GM21528 (cell line): ENCODE measurements at regions not wholly inside any gene's neighbourhood (a gene's known extent, or its start where the extent isn't known, plus 50 kb on each side); places are given as distances from the start of the nearest gene placed in this dataset.
A peak's percentile ranks its signal among the peaks of the same experiment; 100 is the strongest.
"Not testable (repeated sequence)": the region's sequence is repeated elsewhere in the genome, so short reads cannot be mapped to it uniquely, and the experiment has no call there.

Source experiments
- ATAC-seq: cut with Tn5 transposase; IDR thresholded peaks from one replicate; pipeline ENCODE4 v1.9.1; 2021; ENCODE audit warnings: mild to moderate bottlenecking, moderate library complexity; ENCODE audit not compliant: unreplicated experiment, low FRiP score

DNA sequence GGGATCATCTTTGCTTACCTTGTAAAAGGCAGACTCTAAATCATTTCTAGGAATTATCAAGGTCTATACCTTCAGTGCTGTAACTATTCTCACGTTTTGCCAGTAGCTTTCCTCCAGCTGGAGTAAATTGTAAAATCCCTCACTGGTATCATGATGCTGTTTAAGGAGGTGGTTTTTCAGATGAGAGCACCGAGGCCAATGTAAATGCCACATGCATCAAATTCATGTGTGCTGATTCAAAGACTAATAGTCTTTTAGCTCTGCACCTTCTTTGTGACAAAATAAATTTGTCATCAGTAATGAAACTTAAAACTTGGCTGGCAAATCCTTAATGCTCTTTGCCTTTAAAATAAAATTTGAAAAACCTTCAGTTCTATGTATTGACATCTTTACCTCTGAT lies 503.8 kb downstream of the SETD4 start:
- no peak for ATAC-seq

DNA sequence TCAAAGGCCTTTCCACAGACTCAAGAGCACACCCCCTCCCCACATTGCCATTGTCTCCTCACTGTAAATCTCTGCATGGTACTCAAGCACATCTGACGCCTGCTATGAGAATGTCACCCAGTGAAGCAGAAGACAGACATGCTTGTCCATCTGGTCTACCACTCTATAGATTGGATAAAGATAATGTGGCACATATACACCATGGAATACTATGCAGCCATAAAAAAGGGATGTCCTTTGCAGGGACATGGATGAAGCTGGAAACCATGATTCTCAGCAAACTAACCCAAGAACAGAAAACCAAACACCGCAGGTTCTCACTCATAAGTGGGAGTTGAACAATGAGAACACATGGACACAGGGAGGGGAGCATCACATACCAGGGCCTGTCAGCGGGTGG lies 503.4 kb upstream of the RUNX1 start:
- ATAC-seq = not testable (repeated sequence)

DNA sequence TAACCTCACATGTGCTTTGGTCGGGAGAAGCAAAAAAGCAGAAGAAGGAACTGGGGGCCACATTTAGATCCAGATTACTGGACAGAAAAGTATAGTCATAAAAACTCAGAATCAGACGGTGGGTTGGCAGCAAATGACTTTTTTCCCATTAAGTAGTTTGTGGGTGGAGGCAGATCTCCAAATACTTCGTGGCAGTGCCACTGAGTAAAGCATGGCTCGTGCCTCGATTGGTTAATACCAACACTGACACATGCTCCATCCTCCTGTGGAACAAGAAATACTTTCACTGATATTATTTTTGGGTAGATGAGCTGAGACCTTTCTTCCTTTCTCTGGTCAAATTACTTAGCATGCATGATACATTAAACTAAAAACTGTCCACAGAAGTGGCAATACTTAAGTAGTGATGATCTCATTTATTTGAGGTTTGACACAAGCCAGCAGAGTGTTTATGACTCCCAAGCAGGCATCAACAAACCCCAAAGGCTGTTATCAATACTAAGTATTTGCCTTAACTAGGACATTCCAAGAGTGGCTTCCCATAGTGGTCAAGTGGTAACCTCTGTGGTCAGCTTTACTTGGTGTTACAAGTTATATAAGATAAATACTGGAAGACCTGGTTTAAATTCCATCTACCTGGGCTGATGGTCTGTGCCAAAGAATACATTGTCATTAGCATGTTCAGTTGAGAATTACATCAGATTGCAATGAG lies 500.0 kb upstream of the RUNX1 start:
- ATAC-seq = no peak

DNA sequence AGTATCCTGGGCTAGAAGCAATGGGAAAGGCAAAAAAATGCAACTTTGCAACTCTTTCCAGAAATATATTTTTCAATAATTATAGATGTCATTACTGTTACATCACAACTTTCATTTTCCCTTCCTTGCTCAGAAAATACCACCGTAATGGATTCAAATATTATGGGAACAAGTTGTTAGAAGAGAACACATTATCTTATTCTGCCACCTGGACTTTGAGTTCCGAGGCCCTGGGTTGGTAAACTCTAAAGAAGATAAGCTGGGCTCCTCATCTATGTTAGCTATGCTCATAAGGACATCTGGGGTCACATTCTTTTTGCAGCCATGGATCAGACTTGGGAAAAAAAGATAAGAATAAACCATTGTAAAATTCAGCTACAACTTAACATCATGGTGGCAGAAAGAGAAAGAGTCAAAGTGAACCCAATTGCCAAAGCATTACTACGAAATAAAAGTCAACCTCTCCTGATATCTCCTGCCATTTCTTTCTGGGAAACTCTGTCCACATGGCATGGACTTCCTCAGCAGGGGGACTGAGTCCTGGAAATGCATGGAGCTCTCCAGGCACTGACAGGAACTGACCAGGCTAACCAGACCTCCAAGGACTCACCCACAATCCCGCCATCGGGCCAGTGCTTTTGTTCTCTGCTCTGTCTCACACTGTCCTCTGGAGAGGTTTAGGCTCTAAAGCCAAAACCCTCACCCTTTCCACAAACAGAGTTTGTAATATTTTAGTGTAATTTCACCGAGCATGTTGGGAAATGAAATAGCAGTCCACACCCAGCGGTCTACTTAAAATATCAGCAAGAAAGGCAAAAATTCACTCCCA lies 499.1 kb upstream of the RUNX1 start:
- no peak for ATAC-seq

DNA sequence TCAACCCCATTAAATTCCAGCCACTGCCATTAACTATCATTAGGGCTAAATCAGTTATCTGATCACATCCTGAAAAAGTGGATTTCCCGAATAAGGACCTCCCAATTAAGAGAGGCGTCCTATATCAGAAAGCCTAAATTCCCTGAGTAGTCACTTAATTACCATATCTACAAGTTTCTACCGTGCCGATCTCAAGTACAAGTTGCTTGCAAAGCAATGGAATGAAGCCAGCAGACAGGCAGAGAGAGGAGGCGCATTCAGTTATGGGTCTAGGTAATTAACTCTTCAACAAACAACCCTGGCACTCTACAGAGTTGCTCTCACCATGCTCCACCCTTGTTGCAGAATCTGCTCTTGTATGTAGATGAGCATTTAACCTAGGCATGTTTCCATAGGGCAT lies 494.6 kb upstream of the RUNX1 start:
- ATAC-seq = no peak

DNA sequence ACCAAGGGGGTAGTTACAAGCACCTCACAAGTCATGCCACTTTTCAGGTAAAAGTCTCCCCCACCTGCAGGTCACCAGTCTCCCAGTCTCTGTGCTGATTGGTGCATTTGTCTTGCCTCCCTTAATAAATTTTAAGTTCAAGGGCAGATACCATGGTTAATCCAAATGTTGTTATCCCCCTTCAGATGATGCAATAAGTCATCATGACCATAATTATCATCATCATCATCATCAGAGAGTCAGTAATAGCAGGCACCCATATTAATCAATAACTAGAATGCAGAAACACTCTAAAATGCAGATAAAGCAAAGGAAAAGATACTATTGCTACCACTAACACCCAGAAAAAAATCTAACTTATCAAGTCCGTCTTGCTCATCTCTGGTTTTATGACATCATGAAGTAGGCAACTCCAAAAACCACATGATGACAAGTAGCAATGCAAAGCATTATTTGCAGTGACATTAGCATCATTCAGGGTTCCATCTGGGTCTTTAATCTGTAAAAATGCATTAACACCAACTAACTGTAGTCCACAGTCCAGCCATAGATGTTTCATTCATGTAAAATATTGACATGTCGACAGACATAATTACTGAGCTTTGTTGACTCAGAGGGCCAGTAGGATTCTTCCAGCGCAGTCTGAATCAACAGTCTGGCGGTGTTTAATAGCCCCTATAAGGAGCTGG lies 492.0 kb upstream of the RUNX1 start:
- no peak for ATAC-seq

DNA sequence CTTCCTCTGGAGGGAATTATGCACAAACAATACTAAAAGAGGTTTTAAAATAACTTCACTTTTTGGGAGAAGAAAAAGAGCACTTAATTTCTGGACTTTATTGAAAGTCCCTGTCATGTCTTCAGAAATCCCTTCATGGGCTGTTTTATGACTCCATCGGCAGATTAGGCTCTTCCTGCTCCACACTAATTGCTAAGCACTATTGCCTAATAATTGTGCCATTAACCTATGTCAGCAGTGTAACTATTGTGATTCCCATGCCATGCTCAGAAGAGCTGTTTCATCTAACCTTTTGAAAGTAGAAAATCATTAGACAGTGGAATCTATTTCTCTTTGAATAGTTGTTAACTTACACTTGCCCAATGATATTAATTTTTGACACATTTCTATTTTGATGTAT lies 489.3 kb upstream of the RUNX1 start:
- no peak for ATAC-seq

DNA sequence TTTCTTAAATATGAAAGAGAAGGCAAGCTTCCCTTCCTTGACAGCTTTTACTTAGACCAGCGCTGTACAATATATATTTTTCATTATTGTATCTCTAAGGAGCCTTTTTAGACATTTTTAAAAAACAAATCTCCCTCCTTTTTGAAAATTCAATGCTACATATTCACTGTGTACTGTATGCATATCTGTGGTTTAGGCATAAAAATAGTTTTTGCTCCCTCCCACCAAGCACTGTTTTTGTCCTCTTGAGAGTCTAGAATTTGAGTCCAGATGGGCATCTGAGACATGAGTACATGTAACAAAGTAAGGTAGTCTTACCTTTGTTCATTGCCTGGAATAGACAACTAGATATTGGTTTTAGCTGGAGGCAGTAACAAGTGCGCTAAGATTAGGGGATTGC lies 488.5 kb upstream of the RUNX1 start:
- no peak for ATAC-seq

DNA sequence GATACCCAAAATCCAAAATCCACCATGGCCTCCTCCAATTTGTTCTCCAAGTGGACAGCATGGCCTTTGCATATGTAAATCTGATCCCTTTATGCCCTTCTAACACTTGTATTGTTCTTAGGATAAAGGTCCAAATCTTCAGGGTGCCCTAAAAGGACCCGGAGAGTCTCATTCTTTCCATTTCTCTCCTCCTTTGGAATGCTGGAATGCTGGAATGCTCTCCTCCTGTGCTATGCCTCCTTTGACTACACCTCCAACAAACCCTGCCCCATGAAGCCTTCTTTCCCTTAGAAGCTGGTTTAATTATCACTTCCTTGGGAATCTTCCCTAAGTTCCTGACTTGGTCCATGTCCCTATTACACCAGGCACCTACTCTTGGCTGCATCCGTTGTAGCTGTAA lies 484.8 kb upstream of the RUNX1 start:
- ATAC-seq = no peak

DNA sequence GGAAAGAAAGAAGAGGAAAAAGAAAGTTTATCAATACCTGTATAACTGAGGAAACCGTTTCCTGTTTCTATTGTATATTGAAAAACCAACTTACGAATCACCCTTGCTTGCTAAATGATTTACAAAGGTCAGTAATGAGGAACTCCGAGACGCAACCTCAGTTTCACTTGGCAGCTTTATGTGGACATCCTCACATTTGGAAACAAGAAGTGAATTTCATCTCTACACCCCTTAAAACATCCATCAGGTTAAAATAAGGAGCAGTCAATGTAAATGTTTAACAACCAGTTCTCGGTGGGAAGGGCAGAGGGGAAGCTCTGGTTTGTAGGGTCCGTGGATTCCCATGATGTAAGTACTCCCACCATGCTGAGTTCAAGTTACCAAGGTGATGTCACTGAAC lies 481.7 kb upstream of the RUNX1 start:
- no peak for ATAC-seq

DNA sequence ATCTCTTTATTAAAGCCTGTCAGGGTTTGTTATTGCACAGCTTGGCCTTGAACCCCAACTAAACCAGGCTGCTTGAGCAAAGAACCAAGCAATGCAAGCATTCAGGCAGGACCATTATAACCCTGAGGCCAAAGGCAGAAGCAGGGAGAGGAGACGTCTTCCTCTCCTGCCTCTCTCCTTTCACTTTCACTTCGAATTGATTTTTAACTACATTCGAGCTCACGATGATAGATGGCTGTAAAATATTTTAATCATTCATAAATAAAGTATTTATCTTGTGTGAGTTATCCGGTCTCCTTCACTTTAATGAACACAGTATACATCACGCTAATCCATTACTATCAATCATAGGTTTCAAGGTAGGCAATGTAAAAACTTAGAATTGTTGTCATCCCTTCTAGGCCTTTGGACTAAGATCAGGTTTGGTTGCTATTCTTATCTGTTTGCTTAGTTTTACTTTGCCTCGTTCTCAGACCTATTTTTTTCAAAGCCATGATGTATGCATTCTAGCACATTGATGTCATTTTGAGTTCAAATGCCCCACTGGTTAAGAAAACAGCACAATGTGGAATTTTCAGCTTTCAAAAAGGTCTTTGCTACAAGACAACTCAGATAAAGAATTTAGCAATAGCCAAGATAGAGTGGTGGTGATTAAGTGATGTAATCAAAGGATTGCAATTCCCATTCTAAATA lies 480.2 kb upstream of the RUNX1 start:
- peak; percentile 66 for ATAC-seq

DNA sequence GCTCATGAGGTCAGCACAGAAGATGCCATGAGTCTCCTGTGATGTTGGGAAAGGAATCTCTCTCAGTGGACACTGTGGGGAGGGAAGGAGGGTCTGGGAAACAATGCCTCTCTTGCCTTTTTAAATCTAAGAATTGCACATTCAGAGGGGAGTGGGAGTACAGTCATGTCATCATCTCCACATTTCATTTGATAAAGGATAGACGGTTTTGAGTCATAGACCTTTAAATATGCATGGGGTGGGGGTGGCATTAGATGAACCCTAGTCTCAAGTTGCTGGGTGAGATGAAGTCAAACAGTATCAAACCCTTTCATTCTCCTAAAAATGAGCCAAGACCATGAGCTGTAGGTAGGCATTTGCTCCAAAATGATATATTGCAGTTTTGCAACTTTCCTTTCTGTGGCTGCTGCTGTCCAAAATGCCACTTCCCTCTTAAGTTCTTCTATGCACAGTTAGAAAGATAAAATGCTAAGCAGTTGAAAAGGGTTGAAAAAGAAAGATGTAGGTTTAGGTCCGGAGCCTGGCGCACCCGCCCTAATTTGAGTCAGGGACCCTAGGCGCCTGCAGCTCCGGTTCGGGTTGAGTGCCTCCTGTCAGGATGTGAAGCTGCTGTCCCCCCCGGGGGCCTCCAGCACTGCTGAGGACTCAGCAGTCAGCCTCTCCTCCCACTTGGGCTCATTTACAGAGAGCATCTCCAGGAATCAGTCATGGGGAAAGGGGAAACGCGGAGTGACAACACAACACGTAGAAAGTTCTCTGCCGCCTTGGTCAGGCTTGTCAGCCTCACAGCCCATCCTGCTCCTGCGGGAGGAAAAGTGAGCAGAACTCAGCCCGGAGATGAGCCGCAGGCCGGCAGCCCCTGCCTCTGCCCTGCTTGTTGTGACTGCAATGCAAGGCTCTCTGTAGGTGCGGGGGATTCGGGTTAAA lies 479.3 kb upstream of the RUNX1 start:
- peak; percentile 48 for ATAC-seq

DNA sequence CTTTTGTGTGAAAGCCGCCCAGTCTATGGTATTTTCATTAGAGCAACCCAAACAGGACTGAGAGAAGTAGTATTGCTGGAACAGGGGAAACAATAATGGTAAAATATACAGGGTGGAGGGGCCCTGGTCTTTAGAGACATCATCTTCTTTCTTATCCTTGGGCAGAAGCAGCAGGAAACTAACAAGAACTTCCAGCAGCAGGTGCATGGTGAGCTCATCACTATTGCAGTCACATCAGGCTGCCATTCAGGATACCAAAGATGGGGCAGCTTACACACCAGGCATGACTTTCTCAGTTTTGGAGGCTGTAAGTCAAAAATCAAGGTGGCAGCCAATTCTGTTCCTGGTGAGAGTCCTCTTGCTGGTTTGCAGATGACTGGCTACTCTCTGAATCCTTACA lies 478.3 kb upstream of the RUNX1 start:
- ATAC-seq = no peak

DNA sequence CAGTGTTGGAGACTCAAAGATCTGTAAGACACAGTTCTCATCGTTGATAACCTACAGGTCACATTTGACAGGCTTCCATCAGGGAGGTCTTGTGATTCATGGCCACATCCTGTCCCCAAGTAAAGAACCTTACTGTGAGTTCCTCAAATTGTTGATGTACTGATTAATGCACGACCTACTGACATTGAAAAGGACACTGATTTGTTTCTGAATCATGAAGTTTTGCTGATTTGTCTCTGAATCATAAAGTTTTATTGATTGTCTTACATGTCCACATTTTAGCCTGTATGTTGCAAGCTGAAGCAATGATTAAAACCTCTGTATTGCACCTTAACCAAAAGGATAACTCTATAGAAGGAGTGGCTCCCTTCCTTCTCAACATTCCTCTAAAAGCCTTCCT lies 476.3 kb upstream of the RUNX1 start:
- ATAC-seq = no peak

DNA sequence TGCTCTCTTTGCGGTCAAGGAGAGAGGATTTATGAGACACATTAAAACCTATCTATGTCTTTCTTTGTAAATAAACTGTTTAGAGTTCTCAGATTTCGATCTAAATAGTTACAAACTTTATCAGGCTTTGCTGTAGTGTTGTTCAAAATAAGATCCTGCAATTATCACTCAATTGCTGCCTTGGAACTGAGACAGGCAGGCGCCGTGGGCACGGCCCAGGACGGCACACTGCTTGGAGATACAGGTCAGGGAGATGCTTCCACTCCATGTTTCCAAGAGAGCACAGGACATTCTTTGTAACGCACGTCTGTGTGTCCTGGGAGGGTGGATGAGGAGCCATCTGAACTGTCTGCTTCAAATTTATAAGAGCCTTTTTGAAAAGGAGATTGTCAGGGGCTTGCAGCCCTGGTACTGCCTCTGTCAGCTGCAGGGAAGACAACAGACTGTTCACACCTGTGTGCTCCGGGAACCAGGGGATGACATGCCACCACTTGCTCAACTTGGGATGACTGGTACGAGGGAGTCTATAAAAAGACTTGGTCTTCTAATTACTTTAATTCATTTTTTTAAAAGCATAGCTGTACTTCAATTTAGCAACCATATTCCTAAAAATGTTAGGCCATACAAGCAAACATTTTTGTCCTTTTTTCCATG lies 472.9 kb upstream of the RUNX1 start:
- ATAC-seq = no peak

DNA sequence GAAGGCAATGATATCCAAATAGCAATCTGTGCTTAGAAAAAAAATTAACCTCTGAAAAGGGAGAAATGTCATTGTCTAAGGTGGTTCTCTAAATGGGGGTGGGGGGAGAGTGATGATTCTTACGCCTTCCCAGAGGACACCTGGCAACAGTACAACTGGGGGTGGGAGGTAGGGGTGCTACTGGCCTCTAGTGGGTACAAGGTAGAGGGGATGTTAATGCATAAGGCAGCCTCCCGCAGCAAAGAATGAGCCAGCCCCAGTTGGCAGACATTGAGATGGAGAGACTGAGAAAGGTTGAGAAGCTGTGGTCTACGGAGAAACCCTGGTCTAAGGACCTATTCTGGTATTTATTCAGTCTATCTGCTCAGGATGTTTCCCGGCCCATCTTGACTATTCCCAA lies 472.2 kb upstream of the RUNX1 start:
- ATAC-seq = no peak

DNA sequence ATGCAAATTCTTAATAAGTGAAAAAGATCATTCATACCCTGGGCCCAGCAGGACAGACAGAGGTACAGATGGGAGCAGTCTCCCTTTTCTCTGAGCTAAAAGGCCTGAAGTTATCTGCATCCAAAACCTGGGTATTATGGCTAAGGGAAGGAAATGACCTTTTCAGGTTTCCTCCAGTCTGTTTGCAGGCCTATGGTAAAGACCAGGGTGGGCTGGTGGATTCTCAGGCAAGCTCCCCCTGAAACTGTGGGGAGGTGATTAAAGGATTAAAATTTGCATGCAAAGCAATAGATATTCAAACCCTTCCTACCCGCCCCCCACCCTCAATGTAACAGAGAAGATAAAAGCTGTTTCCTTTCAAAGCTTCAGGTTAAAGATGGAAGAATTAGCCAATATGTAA lies 471.8 kb upstream of the RUNX1 start:
- no peak for ATAC-seq

DNA sequence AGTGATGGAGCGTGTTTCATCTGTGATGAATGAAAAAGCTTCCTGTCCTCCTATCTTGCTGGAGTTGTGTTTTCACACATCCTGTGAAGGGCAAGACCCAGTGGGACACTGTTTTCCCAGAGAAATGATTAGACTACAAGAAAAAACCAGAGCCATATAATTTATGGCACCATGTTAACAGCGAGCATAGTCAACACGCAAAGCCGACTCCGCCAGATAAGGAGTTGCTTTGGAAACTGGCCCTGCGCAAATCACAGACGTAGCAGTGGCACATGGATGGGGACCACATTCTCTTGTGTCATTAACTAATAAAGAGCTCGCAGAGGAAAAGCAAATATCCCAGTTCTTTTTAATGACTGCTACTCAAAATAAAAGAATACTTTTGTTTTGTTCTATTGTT lies 471.2 kb upstream of the RUNX1 start:
- ATAC-seq = no peak

DNA sequence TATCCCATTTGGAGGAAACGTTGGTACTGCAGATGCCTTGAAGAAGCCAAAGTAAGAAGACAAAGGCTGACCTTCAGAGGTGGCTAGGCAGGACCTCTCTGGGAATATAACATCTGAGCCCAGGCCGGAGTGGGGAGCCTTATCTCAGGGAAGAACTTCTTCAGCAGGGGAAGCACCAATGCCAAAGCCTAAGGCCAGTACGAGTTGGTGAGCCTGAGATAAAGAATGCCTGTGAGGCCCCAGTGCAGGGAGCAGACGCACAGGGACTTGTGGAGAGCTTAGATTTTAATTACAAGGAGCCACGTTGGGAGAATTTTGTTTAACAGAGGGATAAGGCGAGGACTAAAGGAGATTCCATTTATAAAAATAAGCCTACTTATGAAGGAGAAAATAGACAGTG lies 468.8 kb upstream of the RUNX1 start:
- no peak for ATAC-seq
